H1 (cell line): ENCODE measurements at regions not wholly inside any gene's neighbourhood (a gene's known extent, or its start where the extent isn't known, plus 50 kb on each side); places are given as distances from the start of the nearest gene placed in this dataset.

Source experiments
- CTCF ChIA-PET: fragments of 300-600 bp; sonication (Branson Sonifier 250); formaldehyde crosslinking; loops from one replicate; lab custom pipeline; 2021; ENCODE audit not compliant: partially characterized antibody; lab: Charles Lee
- POLR2A ChIA-PET: fragments of 300-600 bp; sonication (Branson Sonifier 250); formaldehyde crosslinking; loops from one replicate; lab custom pipeline; 2021; ENCODE audit warnings: inconsistent platforms; ENCODE audit not compliant: partially characterized antibody; lab: Charles Lee
- DNase-seq, 2 experiments: peaks; one replicate each; pipeline versions ENCODE4 v3.0.0 to v3.0.0-alpha.2; 2010 to 2022; ENCODE audit warnings: low spot score in 2 of 2, low read depth in 1 of 2, mixed read lengths in 1 of 2
- FAIRE-seq: peaks from 2 replicates; lab custom pipeline; 2011; peaks lifted over from hg19 to GRCh38; lab: Jason Lieb, UNC
- H2AFZ ChIP-seq: 2 replicates; pipeline ENCODE4 v1.8.1; 2012; ENCODE audit warnings: low read length, inconsistent platforms
- H2AK5ac ChIP-seq: 2 replicates; pipeline ENCODE4 v1.6.1; 2013; ENCODE audit warnings: low read depth, low read length
- H2BK120ac ChIP-seq: replicated peaks from 2 replicates; pipeline ENCODE3; 2013; ENCODE audit warnings: low read depth, low read length, inconsistent platforms
- H2BK12ac ChIP-seq: 2 replicates; pipeline ENCODE4 v1.6.1; 2013; ENCODE audit warnings: low read depth, low read length
- H2BK15ac ChIP-seq: 2 replicates; pipeline ENCODE4 v1.6.1; 2013; ENCODE audit warnings: low read length
- H2BK20ac ChIP-seq: 2 replicates; pipeline ENCODE4 v1.6.1; 2013; ENCODE audit warnings: low read length
- H2BK5ac ChIP-seq: 2 replicates; pipeline ENCODE4 v1.6.1; 2013; ENCODE audit warnings: low read depth, low read length
- H3K14ac ChIP-seq: 2 replicates; pipeline ENCODE4 v1.6.1; 2013; ENCODE audit warnings: inconsistent platforms; ENCODE audit not compliant: insufficient read length
- H3K18ac ChIP-seq: 2 replicates; pipeline ENCODE4 v1.6.1; 2013; ENCODE audit warnings: low read length; ENCODE audit errors: extremely low read depth
- H3K23ac ChIP-seq: 2 replicates; pipeline ENCODE4 v1.6.1; 2013; ENCODE audit warnings: inconsistent platforms; ENCODE audit not compliant: insufficient read length
- H3K23me2 ChIP-seq: 2 replicates; pipeline ENCODE4 v1.6.1; 2013; ENCODE audit warnings: low read depth, low read length
- H3K27ac ChIP-seq: 2 replicates; pipeline ENCODE4 v1.6.1; 2011; ENCODE audit warnings: low read depth, low read length, inconsistent platforms
- H3K27me3 ChIP-seq, 4 experiments: replicated peaks in 1 of 4; 1 replicate in 1 of 4; 2 replicates in 3 of 4; pipeline versions ENCODE4 v1.6.1 to v1.8.1; 2011 to 2013; ENCODE audit warnings: low read length in 3 of 4, mild to moderate bottlenecking in 3 of 4, inconsistent platforms in 2 of 4, mixed read lengths in 2 of 4, moderate library complexity in 1 of 4; ENCODE audit not compliant: control insufficient read depth in 3 of 4, insufficient read depth in 3 of 4; ENCODE audit errors: extremely low read depth in 1 of 4
- H3K36me3 ChIP-seq, 4 experiments: 2 replicates each; pipeline versions ENCODE4 v1.6.1 to v1.8.1; 2011 to 2013; ENCODE audit warnings: mild to moderate bottlenecking in 4 of 4, low read length in 3 of 4, moderate library complexity in 2 of 4, control low read depth in 1 of 4, inconsistent platforms in 1 of 4; ENCODE audit not compliant: insufficient read depth in 4 of 4, control insufficient read depth in 2 of 4
- H3K4ac ChIP-seq: replicated peaks from 2 replicates; pipeline ENCODE3; 2013; ENCODE audit warnings: low read length, low read depth, mixed read lengths, inconsistent platforms; ENCODE audit not compliant: insufficient read length
- H3K4me1 ChIP-seq, 4 experiments: replicated peaks in 1 of 4; 1 replicate in 1 of 4; 2 replicates in 3 of 4; pipeline versions ENCODE4 v1.6.1 to v1.8.1; 2011 to 2013; ENCODE audit warnings: low read length in 3 of 4, inconsistent platforms in 2 of 4, mixed read lengths in 1 of 4; ENCODE audit not compliant: insufficient read depth in 4 of 4, control insufficient read depth in 3 of 4
- H3K4me2 ChIP-seq, 2 experiments: 2 replicates each; pipeline versions ENCODE4 v1.6.1 to v1.8.1; 2011 to 2013; ENCODE audit warnings: low read depth in 2 of 2, low read length in 2 of 2, control low read depth in 1 of 2, inconsistent platforms in 1 of 2, mild to moderate bottlenecking in 1 of 2; ENCODE audit not compliant: insufficient read depth in 1 of 2
- H3K4me3 ChIP-seq, 4 experiments: fragments of 200-600, 300-600 bp in 1 of 4; sonication (generic), shearing (Covaris generic), sonication (Bioruptor Twin) in 1 of 4; 2 replicates each; pipeline versions ENCODE4 v1.5.1 to v1.8.1; 2011 to 2016; ENCODE audit warnings: low read length in 4 of 4, low read depth in 3 of 4, control low read depth in 2 of 4, inconsistent platforms in 2 of 4, mild to moderate bottlenecking in 2 of 4, mixed read lengths in 1 of 4, moderate library complexity in 1 of 4; ENCODE audit not compliant: insufficient read depth in 2 of 4; ENCODE audit errors: extremely low read depth in 1 of 4
- H3K56ac ChIP-seq: replicated peaks from 2 replicates; pipeline ENCODE3; 2013; ENCODE audit warnings: low read depth, mild to moderate bottlenecking, mixed read lengths, low read length, inconsistent platforms; ENCODE audit not compliant: insufficient read length
- H3K79me1 ChIP-seq: 2 replicates; pipeline ENCODE4 v1.6.1; 2013; ENCODE audit warnings: low read depth, low read length, control low read depth
- H3K79me2 ChIP-seq, 2 experiments: 2 replicates each; pipeline versions ENCODE4 v1.6.1 to v1.8.1; 2012 to 2013; ENCODE audit warnings: low read length in 2 of 2, mild to moderate bottlenecking in 2 of 2, inconsistent platforms in 1 of 2; ENCODE audit not compliant: insufficient read depth in 2 of 2, control insufficient read depth in 1 of 2
- H3K9ac ChIP-seq, 4 experiments: replicated peaks in 1 of 4; 1 replicate in 1 of 4; 2 replicates in 3 of 4; pipeline versions ENCODE4 v1.6.1 to v1.8.1; 2011 to 2013; ENCODE audit warnings: low read depth in 3 of 4, low read length in 3 of 4, control low read depth in 2 of 4, mild to moderate bottlenecking in 2 of 4, moderate library complexity in 2 of 4, inconsistent platforms in 1 of 4; ENCODE audit errors: extremely low read depth in 1 of 4
- H3K9me3 ChIP-seq, 2 experiments: 2 replicates each; pipeline versions ENCODE4 v1.6.1 to v1.8.1; 2012 to 2013; ENCODE audit warnings: mild to moderate bottlenecking in 2 of 2, moderate library complexity in 2 of 2, control low read depth in 1 of 2, inconsistent platforms in 1 of 2, low read depth in 1 of 2, low read length in 1 of 2, mixed read lengths in 1 of 2; ENCODE audit not compliant: insufficient read depth in 2 of 2
- H4K20me1 ChIP-seq, 2 experiments: replicated peaks in 1 of 2; 2 replicates each; pipeline versions ENCODE3 to v1.8.1; 2011 to 2013; ENCODE audit warnings: inconsistent platforms in 2 of 2, low read length in 2 of 2, mild to moderate bottlenecking in 1 of 2; ENCODE audit not compliant: insufficient read depth in 2 of 2, control insufficient read depth in 1 of 2
- H4K5ac ChIP-seq: 2 replicates; pipeline ENCODE4 v1.6.1; 2013; ENCODE audit warnings: low read length, low read depth, mixed read lengths, inconsistent platforms; ENCODE audit not compliant: insufficient read length
- H4K8ac ChIP-seq: 2 replicates; pipeline ENCODE4 v1.8.0; 2013; ENCODE audit warnings: mild to moderate bottlenecking, moderate library complexity, low read length, inconsistent platforms; ENCODE audit not compliant: insufficient read depth; ENCODE audit errors: extremely low read depth
- H4K91ac ChIP-seq: replicated peaks from 2 replicates; pipeline ENCODE3; 2013; ENCODE audit warnings: low read length, mixed read lengths, inconsistent platforms; ENCODE audit not compliant: insufficient read length
- YY1 ChIP-seq: IDR thresholded peaks from 2 replicates; pipeline ENCODE4 v1.6.1; 2011; ENCODE audit warnings: low read depth, mild to moderate bottlenecking, low read length
- WGBS, 2 experiments: shearing (Covaris generic) in 1 of 2; methylation state at CpG; one replicate each; pipeline versions ENCODE4 v1.1.6 to v1.1.7; 2013 to 2015; ENCODE audit warnings: low lambda C conversion rate in 2 of 2, mixed read lengths in 2 of 2, inconsistent platforms in 1 of 2, low coverage in 1 of 2, missing lambda C conversion rate in 1 of 2; ENCODE audit not compliant: insufficient replicate concordance in 2 of 2, insufficient coverage in 1 of 2, insufficient read length in 1 of 2; ENCODE audit errors: extremely low coverage in 1 of 2, missing lambda C conversion rate in 1 of 2; 5-methylcytosine and 5-hydroxymethylcytosine counted together

DNA sequence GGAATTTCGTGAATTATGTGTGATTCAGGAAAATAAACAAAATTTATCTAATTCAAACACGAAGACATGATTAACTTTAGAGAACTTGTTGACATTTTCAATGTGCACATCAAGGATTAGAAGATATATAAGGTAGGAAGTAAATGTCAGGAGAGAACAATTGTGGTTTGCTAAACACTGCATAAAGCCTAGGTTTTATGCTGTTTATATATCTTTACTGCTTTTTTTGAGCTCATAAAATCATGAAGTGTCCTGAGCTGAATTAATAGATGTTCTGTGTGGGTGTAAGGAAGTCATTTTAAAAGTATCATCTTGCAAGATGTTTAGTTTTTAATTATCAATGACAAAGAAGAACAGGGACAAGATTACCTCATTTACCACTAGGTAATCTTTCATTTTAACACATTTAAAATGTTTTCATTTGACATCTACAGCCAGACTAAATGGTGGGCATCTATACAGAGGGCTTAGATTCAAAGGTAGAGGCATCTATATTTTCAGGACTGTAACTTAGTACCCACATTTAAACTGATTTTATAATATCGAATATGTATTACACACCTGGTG lies 382.8 kb downstream of the ADAMTS20 start:
- Histone ChIP-seq H3K18ac (no peak overlapping the region), H3K23me2 (no peaks in the 10 kb centered on the region), H2BK120ac (no peak overlapping the region), H3K14ac (no peak overlapping the region), H2AFZ (no peak overlapping the region), H3K4me2 (no peak overlapping the region), H3K9me3 (no peaks in the 10 kb centered on the region), H3K4me3 (no peak overlapping the region), H2BK15ac (no peak overlapping the region), H4K5ac (no peak overlapping the region), H3K36me3 (no peaks in the 10 kb centered on the region), H2BK12ac (no peak overlapping the region), H4K91ac (no peak overlapping the region), H3K27ac (no peak overlapping the region), H2BK20ac (no peak overlapping the region), H4K8ac (no peak overlapping the region), H2AK5ac (no peak overlapping the region), H3K27me3 (no peaks in the 10 kb centered on the region), H3K4me1 (no peaks in the 10 kb centered on the region), H3K56ac (no peak overlapping the region), H3K79me2 (no peaks in the 10 kb centered on the region), H4K20me1 (no peaks in the 10 kb centered on the region), H3K79me1 (no peaks in the 10 kb centered on the region), H3K4ac (no peak overlapping the region), H2BK5ac (no peak overlapping the region), H3K23ac (no peak overlapping the region), H3K9ac (no peak overlapping the region)
- FAIRE-seq: no peak
- ChIA-PET POLR2A (no interaction called here), CTCF (interaction anchor here (0.9 kb wide), 1 partner anchor 113 kb away, joined by 3 read pairs; no protein-coding TSS in a partner anchor)
- 88% methylated on average over 3 of the region's 3 CpGs; no CpG with 5 or more reads in 1 of the 2 experiments for WGBS, 2 experiments
- no peak for DNase-seq
- TF ChIP-seq YY1: no peak
